ENCODE measurements at regions not wholly inside any gene's neighbourhood (a gene's known extent, or its start where the extent isn't known, plus 50 kb on each side); places are given as distances from the start of the nearest gene placed in this dataset.

GRCh38 chr5:30195036-30195435 lies 998.5 kb upstream of the CDH6 start:
- no peak overlapping the region for H3K4me3 ChIP-seq
- no peak overlapping the region for H3K27ac ChIP-seq
- no peaks in the 10 kb centered on the region for H3K27me3 ChIP-seq
- no peak for TF ChIP-seq CTCF (IDR thresholded peaks at IDR 0.05; ENCODE audit: low read depth, low read length)
- DNase-seq (ENCODE audit: low read depth in 1 of 2, low spot score in 1 of 2) = no peak
- no peaks in the 10 kb centered on the region for H3K9me3 ChIP-seq (ENCODE audit: low read depth)
- H3K36me3 ChIP-seq = no peaks in the 10 kb centered on the region
- no peaks in the 10 kb centered on the region for H3K4me1 ChIP-seq (ENCODE audit: low read depth)

GRCh38 chr5:30194595-30194994 lies 998.9 kb upstream of the CDH6 start:
- no peak overlapping the region for H3K4me3 ChIP-seq
- H3K4me1 ChIP-seq (ENCODE audit: low read depth) = no peaks in the 10 kb centered on the region
- no peaks in the 10 kb centered on the region for H3K27me3 ChIP-seq
- H3K36me3 ChIP-seq = no peaks in the 10 kb centered on the region
- H3K27ac ChIP-seq = no peak overlapping the region
- DNase-seq (ENCODE audit: low read depth in 1 of 2, low spot score in 1 of 2) = no peak
- H3K9me3 ChIP-seq (ENCODE audit: low read depth) = no peaks in the 10 kb centered on the region
- no peak for TF ChIP-seq CTCF (IDR thresholded peaks at IDR 0.05; ENCODE audit: low read depth, low read length)

GRCh38 chr5:30183795-30184194 lies 1009.7 kb upstream of the CDH6 start:
- H3K27ac ChIP-seq = no peak overlapping the region
- H3K4me3 ChIP-seq = no peak overlapping the region
- TF ChIP-seq CTCF (IDR thresholded peaks at IDR 0.05; ENCODE audit: low read depth, low read length) = no peak
- no peak for DNase-seq (ENCODE audit: low read depth in 1 of 2, low spot score in 1 of 2)
- H3K4me1 ChIP-seq (ENCODE audit: low read depth) = no peaks in the 10 kb centered on the region
- H3K27me3 ChIP-seq = no peaks in the 10 kb centered on the region
- H3K36me3 ChIP-seq = no peaks in the 10 kb centered on the region
- H3K9me3 ChIP-seq (ENCODE audit: low read depth) = no peaks in the 10 kb centered on the region

GRCh38 chr5:30156156-30156555 lies 1037.3 kb upstream of the CDH6 start:
- H3K27me3 ChIP-seq = no peaks in the 10 kb centered on the region
- H3K27ac ChIP-seq = no peak overlapping the region
- DNase-seq (ENCODE audit: low read depth in 1 of 2, low spot score in 1 of 2) = no peak
- H3K9me3 ChIP-seq (ENCODE audit: low read depth) = no peaks in the 10 kb centered on the region
- H3K36me3 ChIP-seq = no peaks in the 10 kb centered on the region
- no peaks in the 10 kb centered on the region for H3K4me1 ChIP-seq (ENCODE audit: low read depth)
- TF ChIP-seq CTCF (IDR thresholded peaks at IDR 0.05; ENCODE audit: low read depth, low read length) = no peak
- H3K4me3 ChIP-seq = no peak overlapping the region

GRCh38 chr5:30152431-30152830 lies 1041.1 kb upstream of the CDH6 start:
- H3K27ac ChIP-seq = no peak overlapping the region
- H3K27me3 ChIP-seq = no peaks in the 10 kb centered on the region
- no peak for TF ChIP-seq CTCF (IDR thresholded peaks at IDR 0.05; ENCODE audit: low read depth, low read length)
- H3K4me3 ChIP-seq = no peak overlapping the region
- H3K36me3 ChIP-seq = no peaks in the 10 kb centered on the region
- DNase-seq (ENCODE audit: low read depth in 1 of 2, low spot score in 1 of 2) = no peak
- no peaks in the 10 kb centered on the region for H3K4me1 ChIP-seq (ENCODE audit: low read depth)
- no peaks in the 10 kb centered on the region for H3K9me3 ChIP-seq (ENCODE audit: low read depth)

- H3K27me3 ChIP-seq = no peaks in the 10 kb centered on the region
- H3K4me1 ChIP-seq (ENCODE audit: low read depth) = no peaks in the 10 kb centered on the region
- DNase-seq (ENCODE audit: low read depth in 1 of 2, low spot score in 1 of 2) = no peak
- H3K9me3 ChIP-seq (ENCODE audit: low read depth) = no peaks in the 10 kb centered on the region
- no peak overlapping the region for H3K4me3 ChIP-seq
- no peak overlapping the region for H3K27ac ChIP-seq
- H3K36me3 ChIP-seq = no peaks in the 10 kb centered on the region
- TF ChIP-seq CTCF (IDR thresholded peaks at IDR 0.05; ENCODE audit: low read depth, low read length) = no peak
These were observed 1043.3 kb upstream of the CDH6 start for GRCh38 chr5:30150231-30150630.

Data from cardiac muscle cell (in vitro differentiated cells and primary cell).